SIG-M5 (cell line): ENCODE measurements at regions not wholly inside any gene's neighbourhood (a gene's known extent, or its start where the extent isn't known, plus 50 kb on each side); places are given as distances from the start of the nearest gene placed in this dataset.
"Not testable (repeated sequence)": the region's sequence is repeated elsewhere in the genome, so short reads cannot be mapped to it uniquely, and the experiment has no call there.

Experiments used
- DNase-seq: peaks from one replicate; lab custom pipeline; 2025; lab: John Stamatoyannopoulos, UW

GRCh38 chr1:213417225-213417820 is 366.3 kb downstream of the RPS6KC1 start:
- no peak for DNase-seq

GRCh38 chr1:213417846-213418245 is 366.8 kb downstream of the RPS6KC1 start:
- no peak for DNase-seq

- no peak for DNase-seq
Measured at GRCh38 chr1:213418268-213419071, 367.4 kb downstream of the RPS6KC1 start.

- DNase-seq, result no peak
Measured at GRCh38 chr1:213419401-213420030, 368.5 kb downstream of the RPS6KC1 start.

- DNase-seq, result not testable (repeated sequence)
Measured at GRCh38 chr1:213421178-213421577, 370.1 kb downstream of the RPS6KC1 start.

- DNase-seq, result no peak
Measured at GRCh38 chr1:213423041-213423440, 372.0 kb downstream of the RPS6KC1 start.

GRCh38 chr1:213423605-213424004 is 372.6 kb downstream of the RPS6KC1 start:
- DNase-seq, result no peak

GRCh38 chr1:213425376-213426030 is 374.5 kb downstream of the RPS6KC1 start:
- DNase-seq, result no peak

- DNase-seq, result no peak
Measured at GRCh38 chr1:213429642-213430041, 378.6 kb downstream of the RPS6KC1 start.

- no peak for DNase-seq
Measured at GRCh38 chr1:213435715-213436114, 384.7 kb downstream of the RPS6KC1 start.

- DNase-seq, result no peak
Measured at GRCh38 chr1:213438339-213438738, 387.3 kb downstream of the RPS6KC1 start.

GRCh38 chr1:213439703-213440102 is 388.7 kb downstream of the RPS6KC1 start:
- DNase-seq, result no peak

GRCh38 chr1:213440766-213441165 is 389.7 kb downstream of the RPS6KC1 start:
- DNase-seq, result no peak

- DNase-seq, result no peak
Measured at GRCh38 chr1:213443415-213443814, 392.4 kb downstream of the RPS6KC1 start.

- no peak for DNase-seq
Measured at GRCh38 chr1:213444224-213444623, 393.2 kb downstream of the RPS6KC1 start.

- DNase-seq, result no peak
Measured at GRCh38 chr1:213446496-213446895, 395.5 kb downstream of the RPS6KC1 start.

GRCh38 chr1:213448360-213448759 is 397.3 kb downstream of the RPS6KC1 start:
- DNase-seq, result no peak

GRCh38 chr1:213448776-213449175 is 397.7 kb downstream of the RPS6KC1 start:
- no peak for DNase-seq

- no peak for DNase-seq
Measured at GRCh38 chr1:213452501-213452900, 401.5 kb downstream of the RPS6KC1 start.

- no peak for DNase-seq
Measured at GRCh38 chr1:213457186-213457585, 406.1 kb downstream of the RPS6KC1 start.

- no peak for DNase-seq
Measured at GRCh38 chr1:213457733-213458132, 406.7 kb downstream of the RPS6KC1 start.

GRCh38 chr1:213462374-213462773 is 411.3 kb downstream of the RPS6KC1 start:
- DNase-seq, result not testable (repeated sequence)
